GM12878 (cell line): ENCODE measurements at regions not wholly inside any gene's neighbourhood (a gene's known extent, or its start where the extent isn't known, plus 50 kb on each side); places are given as distances from the start of the nearest gene placed in this dataset.

ENCODE experiments used
- ATAC-seq: fragments of 200-7000 bp; cut with Tn5 transposase; 3 replicates; pipeline ENCODE4 v1.9.1; 2020; ENCODE audit warnings: mild to moderate bottlenecking, moderate library complexity
- BruUV-seq: library from RNA; stranded (reverse); fragments of 400-500 nt; replicated peaks from 2 replicates; lab custom pipeline; 2021; lab: Mats Ljungman, UMichigan
- CTCF ChIA-PET: fragments of 300-600 bp; sonication (Branson Sonifier 250); formaldehyde crosslinking; extraction: SDS; loops from one replicate; lab custom pipeline; 2021; ENCODE audit warnings: inconsistent platforms; lab: Yijun Ruan, JAX
- POLR2A ChIA-PET: fragments of 350-600 bp; formaldehyde crosslinking; extraction: SDS; loops from one replicate; lab custom pipeline; 2021; ENCODE audit warnings: inconsistent platforms; lab: Charles Lee
- RAD21 ChIA-PET: fragments of 300-600 bp; sonication (Branson Sonifier 250); formaldehyde crosslinking; loops from one replicate; lab custom pipeline; 2023; ENCODE audit warnings: antibody characterized with exemption; ENCODE audit not compliant: unreplicated experiment; lab: Charles Lee
- SMC1A ChIA-PET: fragments of 300-600 bp; sonication (Branson Sonifier 250); formaldehyde crosslinking; loops from one replicate; lab custom pipeline; 2023; ENCODE audit not compliant: unreplicated experiment, uncharacterized antibody; lab: Charles Lee
- DNase-seq: peaks from one replicate; pipeline ENCODE4 v3.0.0-alpha.2; 2011; ENCODE audit warnings: low read depth, low spot score
- FAIRE-seq: peaks from 3 replicates; lab custom pipeline; 2011; peaks lifted over from hg19 to GRCh38; lab: Jason Lieb, UNC
- H2AFZ ChIP-seq: 2 replicates; pipeline ENCODE4 v1.6.0; 2011; ENCODE audit warnings: low read depth, low read length, control low read depth; ENCODE audit not compliant: control insufficient read depth
- H3K27ac ChIP-seq: 2 replicates; pipeline ENCODE4 v1.5.1; 2011; ENCODE audit warnings: control low read depth; ENCODE audit not compliant: control insufficient read depth, insufficient read depth
- H3K27me3 ChIP-seq, 2 experiments: replicated peaks in 1 of 2; 2 replicates each; pipeline versions ENCODE4 v1.6.0 to v1.6.1; 2011; ENCODE audit warnings: low read length in 1 of 2; ENCODE audit not compliant: control insufficient read depth in 2 of 2, insufficient read depth in 2 of 2
- H3K36me3 ChIP-seq, 2 experiments: 2 replicates each; pipeline ENCODE4 v1.5.1; 2011; ENCODE audit warnings: low read length in 1 of 2; ENCODE audit not compliant: control insufficient read depth in 2 of 2, insufficient read depth in 2 of 2
- H3K4me1 ChIP-seq: 2 replicates; pipeline ENCODE4 v1.6.1; 2011; ENCODE audit warnings: mild to moderate bottlenecking, low read length, moderate library complexity, mixed read lengths; ENCODE audit not compliant: control insufficient read depth, insufficient read depth
- H3K4me2 ChIP-seq: 2 replicates; pipeline ENCODE4 v1.6.0; 2011; ENCODE audit warnings: control low read depth; ENCODE audit not compliant: control insufficient read depth, insufficient read depth
- H3K4me3 ChIP-seq: fragments of 200-600 bp; sonication (generic); 2 replicates; pipeline ENCODE4 v1.5.1; 2016
- H3K79me2 ChIP-seq: 2 replicates; pipeline ENCODE4 v1.6.0; 2011; ENCODE audit warnings: low read length; ENCODE audit not compliant: control insufficient read depth, insufficient read depth
- H3K9ac ChIP-seq: 2 replicates; pipeline ENCODE4 v1.8.0; 2011; ENCODE audit warnings: low read length, control low read depth, mixed read lengths; ENCODE audit not compliant: control insufficient read depth, insufficient read depth
- H3K9me3 ChIP-seq: replicated peaks from 3 replicates; pipeline ENCODE4 v1.5.1; 2011; ENCODE audit warnings: mild to moderate bottlenecking, low read length; ENCODE audit not compliant: control insufficient read depth, insufficient read depth
- H4K20me1 ChIP-seq: 2 replicates; pipeline ENCODE4 v1.6.0; 2011; ENCODE audit not compliant: control insufficient read depth, insufficient read depth
- BHLHE40 ChIP-seq, 2 experiments: fragments of 450-650 bp in 1 of 2; IDR thresholded peaks; 2 replicates each; pipeline ENCODE4 v1.6.1; 2011 to 2017; ENCODE audit warnings: low read depth in 2 of 2, borderline replicate concordance in 1 of 2, improper control_type of control experiment in 1 of 2, low read length in 1 of 2, mild to moderate bottlenecking in 1 of 2
- CBX5 ChIP-seq: sonication (generic); IDR thresholded peaks from 2 replicates; pipeline ENCODE4 v1.6.1; 2016; ENCODE audit warnings: low read depth, moderate library complexity, mild to moderate bottlenecking, inconsistent platforms
- EZH2 ChIP-seq: IDR thresholded peaks from 2 replicates; pipeline ENCODE4 v1.6.1; 2012; ENCODE audit warnings: low read depth, mild to moderate bottlenecking, control low read depth, inconsistent platforms, low read length, borderline replicate concordance; ENCODE audit not compliant: control insufficient read depth
- JUND ChIP-seq: IDR thresholded peaks from 2 replicates; pipeline ENCODE4 v1.6.1; 2012; ENCODE audit warnings: low read depth, mild to moderate bottlenecking, low read length, improper control_type of control experiment, moderate library complexity
- MTA2 ChIP-seq: fragments of 450-650 bp; IDR thresholded peaks from 2 replicates; pipeline ENCODE4 v1.6.1; 2016; ENCODE audit warnings: low read depth, mild to moderate bottlenecking, moderate library complexity
- POLR2AphosphoS2 ChIP-seq: IDR thresholded peaks from 2 replicates; pipeline ENCODE4 v1.6.1; 2011; ENCODE audit warnings: low read depth, mild to moderate bottlenecking, low read length, improper control_type of control experiment, moderate library complexity
- SMC3 ChIP-seq: IDR thresholded peaks from 2 replicates; pipeline ENCODE4 v1.6.1; 2011; ENCODE audit warnings: low read length, improper control_type of control experiment, borderline replicate concordance
- WGBS: methylation state at CpG from one replicate; pipeline ENCODE4 v1.1.6; 2016; ENCODE audit warnings: low lambda C conversion rate; ENCODE audit not compliant: insufficient replicate concordance, insufficient coverage; ENCODE audit errors: missing lambda C conversion rate; 5-methylcytosine and 5-hydroxymethylcytosine counted together
- in situ Hi-C: fragments of 300-500 bp; cut with MboI; formaldehyde crosslinking; loops from 9 replicates; pipeline ENCODE4 v1.14.3; 2018; ENCODE audit warnings: mixed read lengths
- intact Hi-C: fragments of 100-400 bp; cut with micrococcal nuclease; formaldehyde crosslinking; loops from one replicate; pipeline ENCODE4 v1.14.2; 2022; ENCODE audit not compliant: unreplicated experiment
- TF ChIP-seq, protein P1 (sequence below): fragments of 450-650 bp; IDR thresholded peaks from 2 replicates; pipeline ENCODE4 v1.6.1; 2014; ENCODE audit warnings: mild to moderate bottlenecking

DNA sequence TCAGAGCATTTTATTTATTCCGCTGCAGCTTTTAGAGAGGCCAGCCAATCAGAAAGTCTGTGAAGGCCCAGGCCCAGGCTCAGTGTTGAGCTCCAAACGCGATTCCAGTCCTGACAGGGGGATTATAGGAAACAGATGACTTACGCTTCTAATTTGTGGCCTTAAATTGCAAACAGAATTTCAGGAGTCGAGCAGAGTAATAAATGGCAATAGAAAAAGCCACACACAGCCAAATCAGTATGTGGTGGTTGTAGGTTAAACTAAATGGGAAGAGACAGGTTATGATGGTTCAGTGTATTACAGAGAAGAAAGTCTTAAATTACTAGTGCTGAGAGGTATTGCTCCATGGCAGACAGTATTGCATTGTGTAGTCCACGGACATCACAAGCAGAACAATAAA is 131.0 kb upstream of the ZEB2 start (continued):
- TF ChIP-seq EZH2 (no peak), JUND (no peak), SMC3 (no peak), MTA2 (no peak)
- TF ChIP-seq, protein P1, sequence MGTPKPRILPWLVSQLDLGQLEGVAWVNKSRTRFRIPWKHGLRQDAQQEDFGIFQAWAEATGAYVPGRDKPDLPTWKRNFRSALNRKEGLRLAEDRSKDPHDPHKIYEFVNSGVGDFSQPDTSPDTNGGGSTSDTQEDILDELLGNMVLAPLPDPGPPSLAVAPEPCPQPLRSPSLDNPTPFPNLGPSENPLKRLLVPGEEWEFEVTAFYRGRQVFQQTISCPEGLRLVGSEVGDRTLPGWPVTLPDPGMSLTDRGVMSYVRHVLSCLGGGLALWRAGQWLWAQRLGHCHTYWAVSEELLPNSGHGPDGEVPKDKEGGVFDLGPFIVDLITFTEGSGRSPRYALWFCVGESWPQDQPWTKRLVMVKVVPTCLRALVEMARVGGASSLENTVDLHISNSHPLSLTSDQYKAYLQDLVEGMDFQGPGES: no peak

DNA sequence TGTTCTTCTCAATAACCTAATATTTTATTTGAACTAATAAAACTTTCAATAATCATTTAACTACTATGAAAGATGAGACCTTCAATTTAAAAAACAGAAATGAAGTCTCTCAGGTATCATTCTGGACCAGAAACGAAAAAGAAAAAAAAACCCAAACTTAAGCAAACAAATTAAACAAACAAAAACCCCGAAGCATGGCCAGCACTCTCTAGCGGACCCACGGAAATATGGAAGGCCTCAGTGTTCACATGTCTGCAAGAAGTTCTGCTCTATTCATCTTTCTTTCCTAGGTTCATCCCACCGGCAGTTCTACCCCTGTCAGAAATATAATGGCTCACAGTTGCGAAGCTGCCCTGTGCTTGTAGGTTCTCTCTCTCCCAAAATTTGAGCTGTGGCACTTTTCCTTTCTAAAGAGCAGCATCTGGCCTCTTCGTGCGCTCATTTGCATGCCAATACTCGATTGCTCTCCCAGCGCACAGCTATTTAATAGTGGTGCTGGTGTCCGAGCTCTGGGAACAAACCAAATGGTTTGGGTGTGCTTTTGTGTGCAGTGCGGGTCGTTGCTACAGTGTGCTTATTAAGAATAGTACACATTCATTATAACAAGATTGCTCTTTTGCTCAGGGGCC is 129.0 kb upstream of the ZEB2 start:
- in situ Hi-C loops (no loop called here), intact Hi-C loops (no loop called here)
- Histone ChIP-seq H3K9ac (no peak overlapping the region), H3K4me2 (no peak overlapping the region), H4K20me1 (no peaks in the 10 kb centered on the region), H3K27ac (no peak overlapping the region), H3K9me3 (no peaks in the 10 kb centered on the region), H3K79me2 (no peaks in the 10 kb centered on the region), H3K4me1 (no peaks in the 10 kb centered on the region), H3K36me3 (no peaks in the 10 kb centered on the region), H3K4me3 (no peak overlapping the region), H2AFZ (no peak overlapping the region), H3K27me3 (no peaks in the 10 kb centered on the region; a peak in 1 of 4 replicates)
- DNase-seq (no peak), ATAC-seq (no peak), FAIRE-seq (no peak)
- SMC1A ChIA-PET: interaction anchor here (0.6 kb wide), 1 partner anchor 24 kb away, joined by 3 read pairs; no protein-coding TSS in a partner anchor
- POLR2A ChIA-PET: no interaction called here
- CTCF ChIA-PET: no interaction called here
- TF ChIP-seq CBX5 (no peak), POLR2AphosphoS2 (no peak), BHLHE40 (IDR thresholded peaks at IDR 0.05; ENCODE audit: borderline replicate concordance in 1 of 2, low read depth in 2 of 2, low read length in 1 of 2) (no peak)
- RAD21 ChIA-PET: no interaction called here
- BruUV-seq: no TSS peak
- WGBS: 62% methylated on average over 13 of the region's 13 CpGs
